Kidney tubule cell (primary cell): ENCODE measurements at regions not wholly inside any gene's neighbourhood (a gene's known extent, or its start where the extent isn't known, plus 50 kb on each side); places are given as distances from the start of the nearest gene placed in this dataset.
"Not testable (repeated sequence)": the region's sequence is repeated elsewhere in the genome, so short reads cannot be mapped to it uniquely, and the experiment has no call there.

Experiments
- DNase-seq: peaks from one replicate; pipeline ENCODE4 v3.0.0-alpha.2; 2018; ENCODE audit warnings: low spot score

GRCh38 chr3:132987396-132987795, 50.8 kb upstream of the TMEM108 start:
- no peak for DNase-seq

- DNase-seq: no peak
Measured at GRCh38 chr3:132984181-132984580, 54.0 kb upstream of the TMEM108 start.

- no peak for DNase-seq
Measured at GRCh38 chr3:132983143-132983770, 54.9 kb upstream of the TMEM108 start.

GRCh38 chr3:132981719-132982118, 56.5 kb upstream of the TMEM108 start:
- DNase-seq: no peak

GRCh38 chr3:132980102-132980501, 58.1 kb upstream of the TMEM108 start:
- no peak for DNase-seq

- DNase-seq: no peak
Measured at GRCh38 chr3:132979606-132980005, 58.6 kb upstream of the TMEM108 start.

- DNase-seq: not testable (repeated sequence)
Measured at GRCh38 chr3:132978946-132979345, 59.2 kb upstream of the TMEM108 start.

- DNase-seq: no peak
Measured at GRCh38 chr3:132978464-132978863, 59.7 kb upstream of the TMEM108 start.

GRCh38 chr3:132974097-132974496, 64.1 kb upstream of the TMEM108 start:
- no peak for DNase-seq

- DNase-seq: no peak
Measured at GRCh38 chr3:132973441-132973840, 64.8 kb upstream of the TMEM108 start.

GRCh38 chr3:132972333-132972732, 65.9 kb upstream of the TMEM108 start:
- no peak for DNase-seq

GRCh38 chr3:132966374-132966773, 71.8 kb upstream of the TMEM108 start:
- peak; percentile 35 for DNase-seq

- DNase-seq: no peak
Measured at GRCh38 chr3:132964266-132964665, 73.9 kb upstream of the TMEM108 start.

- DNase-seq: no peak
Measured at GRCh38 chr3:132963786-132964185, 74.4 kb upstream of the TMEM108 start.

- DNase-seq: no peak
Measured at GRCh38 chr3:132961991-132962390, 76.2 kb upstream of the TMEM108 start.

GRCh38 chr3:132953683-132954082, 84.5 kb upstream of the TMEM108 start:
- DNase-seq: no peak

GRCh38 chr3:132927896-132928295, 110.3 kb upstream of the TMEM108 start:
- DNase-seq: no peak

GRCh38 chr3:132926098-132926497, 112.1 kb upstream of the TMEM108 start:
- no peak for DNase-seq

- no peak for DNase-seq
Measured at GRCh38 chr3:132925256-132925930, 112.8 kb upstream of the TMEM108 start.

- DNase-seq: no peak
Measured at GRCh38 chr3:132916096-132916495, 122.1 kb upstream of the TMEM108 start.

- DNase-seq: no peak
Measured at GRCh38 chr3:132912416-132912753, 125.8 kb upstream of the TMEM108 start.

- DNase-seq: no peak
Measured at GRCh38 chr3:132911741-132912415, 126.3 kb upstream of the TMEM108 start.

- DNase-seq: no peak
Measured at GRCh38 chr3:132907293-132907692, 130.9 kb upstream of the TMEM108 start.

- DNase-seq: no peak
Measured at GRCh38 chr3:132900481-132900880, 137.7 kb upstream of the TMEM108 start.
